Stomach smooth muscle (tissue), 2 donors: ENCODE measurements at regions not wholly inside any gene's neighbourhood (a gene's known extent, or its start where the extent isn't known, plus 50 kb on each side); places are given as distances from the start of the nearest gene placed in this dataset.
"Not testable (repeated sequence)": the region's sequence is repeated elsewhere in the genome, so short reads cannot be mapped to it uniquely, and the experiment has no call there.

Source experiments
- H3K27ac ChIP-seq: one replicate; pipeline ENCODE4 v1.7.0; 2013; ENCODE audit warnings: mild to moderate bottlenecking, low read length, inconsistent platforms
- H3K27me3 ChIP-seq, 2 donors: one replicate each; pipeline ENCODE4 v1.7.0; 2013; ENCODE audit warnings: low read length in 2 of 2; ENCODE audit not compliant: insufficient read depth in 2 of 2, control insufficient read depth in 1 of 2
- H3K36me3 ChIP-seq, 2 donors: one replicate each; pipeline ENCODE4 v1.7.0; 2013; ENCODE audit warnings: low read length in 2 of 2; ENCODE audit not compliant: control insufficient read depth in 2 of 2, insufficient read depth in 2 of 2
- H3K4me1 ChIP-seq: one replicate; pipeline ENCODE4 v1.7.0; 2013; ENCODE audit warnings: low read length; ENCODE audit not compliant: control insufficient read depth, insufficient read depth
- H3K4me3 ChIP-seq, 2 donors: one replicate each; pipeline ENCODE4 v1.7.0; 2013; ENCODE audit warnings: low read length in 2 of 2
- H3K9ac ChIP-seq, 2 donors: one replicate each; pipeline ENCODE4 v1.7.0; 2013; ENCODE audit warnings: low read length in 2 of 2, mild to moderate bottlenecking in 1 of 2
- H3K9me3 ChIP-seq, 2 donors: one replicate each; pipeline ENCODE4 v1.7.0; 2013; ENCODE audit warnings: low read length in 2 of 2; ENCODE audit not compliant: control insufficient read depth in 2 of 2
- donor health status: healthy.
- donor health status: Pancreatic carcinoma.

DNA sequence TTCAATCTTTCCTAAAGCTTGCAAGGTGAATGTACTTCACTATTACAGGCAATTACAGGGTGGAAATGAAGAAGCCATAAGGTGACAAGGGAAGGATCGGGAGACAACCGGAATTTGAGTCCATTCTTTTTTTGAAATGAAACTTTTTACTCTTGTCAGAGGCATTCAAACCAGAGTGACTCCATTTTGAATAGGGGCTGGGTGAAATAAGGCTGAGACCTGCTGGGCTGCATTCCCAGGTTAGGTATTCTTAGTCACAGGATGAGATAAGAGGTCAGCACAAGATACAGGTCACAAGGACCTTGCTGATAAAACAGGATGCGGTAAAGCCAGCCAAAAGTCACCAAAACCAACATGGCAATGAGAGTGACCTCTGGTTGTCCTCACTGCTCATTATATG lies 363.3 kb downstream of the TYW1 start:
- Histone ChIP-seq H3K9ac (no peak overlapping the region), H3K27ac (no peak overlapping the region)

GRCh38 chr7:67361150-67361549 lies 364.5 kb downstream of the TYW1 start:
- Histone ChIP-seq H3K36me3 (no peaks in the 10 kb centered on the region), H3K9me3 (peaks cover 3 to 20% of the 10 kb centered on the region in 2 donors), H3K4me1 (no peaks in the 10 kb centered on the region), H3K27ac (no peak overlapping the region), H3K27me3 (no peaks in the 10 kb centered on the region), H3K4me3 (no peak overlapping the region), H3K9ac (no peak overlapping the region)

More for the DNA sequence above, 363.3 kb downstream of the TYW1 start:
- peaks cover 3 to 20% of the 10 kb centered on the region in 2 donors for H3K9me3 ChIP-seq
- no peak overlapping the region for H3K4me3 ChIP-seq
- H3K36me3 ChIP-seq, result no peaks in the 10 kb centered on the region
- no peaks in the 10 kb centered on the region for H3K4me1 ChIP-seq
- H3K27me3 ChIP-seq, result no peaks in the 10 kb centered on the region

GRCh38 chr7:67364441-67365017 lies 367.9 kb downstream of the TYW1 start:
- no peaks in the 10 kb centered on the region for H3K4me1 ChIP-seq
- no peak overlapping the region for H3K9ac ChIP-seq
- peaks cover 0 to 2% of the 10 kb centered on the region in 2 donors for H3K27me3 ChIP-seq
- H3K27ac ChIP-seq, result no peak overlapping the region
- H3K9me3 ChIP-seq, result no peaks in the 10 kb centered on the region
- no peaks in the 10 kb centered on the region for H3K36me3 ChIP-seq
- H3K4me3 ChIP-seq, result no peak overlapping the region

DNA sequence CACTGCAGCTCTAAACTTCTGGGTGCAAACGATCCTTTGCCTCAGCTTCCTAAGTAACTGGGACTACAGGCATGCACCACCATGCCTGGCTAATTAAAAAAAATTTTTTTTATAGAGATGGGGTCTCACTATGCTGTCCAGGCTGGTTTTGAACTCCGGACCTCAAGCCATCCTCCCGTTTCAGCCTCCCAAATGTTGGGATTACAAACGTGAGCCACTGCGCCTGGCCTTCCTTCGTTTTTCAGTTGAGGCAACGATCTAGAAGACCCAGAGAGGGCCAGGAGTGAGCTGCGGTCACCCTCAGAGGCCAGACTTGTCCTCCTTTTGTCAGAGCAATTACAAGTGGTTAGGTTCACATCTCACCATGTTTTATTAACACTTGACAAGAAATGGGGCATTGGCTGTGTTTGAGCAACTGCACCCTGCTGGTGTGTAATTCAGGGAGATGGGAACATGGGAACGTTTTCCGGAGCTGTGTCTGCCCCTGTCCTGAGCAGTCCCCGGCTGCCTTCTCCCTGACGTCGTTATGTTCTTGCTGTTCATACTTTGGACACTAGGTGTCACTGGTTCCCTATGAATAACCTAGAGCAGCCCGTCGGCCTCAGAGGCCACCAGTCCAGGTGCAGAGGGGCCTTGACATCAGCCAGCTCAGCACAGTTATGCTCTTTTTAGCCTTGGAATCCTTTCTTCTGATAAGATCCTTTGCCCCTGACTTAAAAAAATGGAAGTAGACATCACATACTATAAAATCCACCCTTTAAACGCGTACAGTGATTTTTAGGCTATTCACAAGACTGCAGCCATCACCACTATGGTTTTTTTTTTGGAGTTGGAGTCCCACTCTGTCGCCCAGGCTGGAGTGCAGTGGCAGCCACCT lies 375.0 kb downstream of the TYW1 start:
- Histone ChIP-seq H3K4me3 (no peak overlapping the region), H3K27me3 (peaks cover 7 to 11% of the 10 kb centered on the region in 2 donors), H3K4me1 (peaks cover 3% of the 10 kb centered on the region), H3K9ac (no peak overlapping the region), H3K27ac (no peak overlapping the region), H3K9me3 (peaks cover 6 to 7% of the 10 kb centered on the region in 2 donors), H3K36me3 (no peaks in the 10 kb centered on the region)

DNA sequence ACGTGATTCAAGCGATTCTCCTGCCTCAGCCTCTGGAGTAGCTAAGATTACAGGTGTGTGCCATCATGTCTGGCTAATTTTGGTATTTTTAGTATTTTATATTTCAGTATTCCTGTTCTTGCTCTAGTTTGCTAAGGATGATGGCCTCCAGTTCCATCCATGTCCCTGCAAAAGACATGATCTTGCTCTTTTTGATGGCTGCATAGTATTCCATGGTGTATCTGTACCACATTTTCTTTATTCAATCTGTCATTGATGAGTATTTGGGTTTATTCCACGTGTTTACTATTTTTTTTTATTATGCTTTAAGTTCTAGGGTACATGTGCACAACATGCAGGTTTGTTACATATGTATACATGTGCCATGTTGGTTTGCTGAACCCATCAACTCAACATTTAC lies 376.8 kb downstream of the TYW1 start:
- H3K36me3 ChIP-seq, H3K9me3 ChIP-seq, H3K9ac ChIP-seq, H3K4me1 ChIP-seq, H3K27ac ChIP-seq, H3K4me3 ChIP-seq: not testable (repeated sequence)
- H3K27me3 ChIP-seq, result peaks cover 7 to 11% of the 10 kb centered on the region in 2 donors

DNA sequence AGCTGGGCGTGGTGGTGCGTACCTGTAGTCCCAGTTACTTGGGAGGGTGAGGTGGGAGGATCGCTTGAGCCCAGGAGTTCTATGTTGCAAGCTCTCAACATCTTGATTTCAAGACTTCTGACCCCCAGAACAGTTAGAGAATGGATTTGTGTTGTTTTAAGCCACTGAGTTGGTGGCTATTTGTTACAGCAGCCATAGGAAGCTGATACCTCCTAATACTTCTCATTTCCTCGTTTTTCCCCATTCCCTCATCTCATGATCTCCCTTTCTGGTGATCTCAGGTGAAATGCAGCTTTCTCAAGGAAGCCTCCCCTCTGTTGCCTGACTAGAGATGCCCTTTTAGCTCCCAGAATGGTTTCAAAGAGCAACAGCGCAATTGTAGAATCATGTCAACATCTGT lies 378.8 kb downstream of the TYW1 start:
- Histone ChIP-seq H3K36me3 (no peaks in the 10 kb centered on the region), H3K27me3 (peaks cover 5 to 11% of the 10 kb centered on the region in 2 donors), H3K4me3 (no peak overlapping the region), H3K9ac (no peak overlapping the region), H3K27ac (no peak overlapping the region), H3K9me3 (peaks cover 6 to 7% of the 10 kb centered on the region in 2 donors), H3K4me1 (peaks cover 16% of the 10 kb centered on the region)

DNA sequence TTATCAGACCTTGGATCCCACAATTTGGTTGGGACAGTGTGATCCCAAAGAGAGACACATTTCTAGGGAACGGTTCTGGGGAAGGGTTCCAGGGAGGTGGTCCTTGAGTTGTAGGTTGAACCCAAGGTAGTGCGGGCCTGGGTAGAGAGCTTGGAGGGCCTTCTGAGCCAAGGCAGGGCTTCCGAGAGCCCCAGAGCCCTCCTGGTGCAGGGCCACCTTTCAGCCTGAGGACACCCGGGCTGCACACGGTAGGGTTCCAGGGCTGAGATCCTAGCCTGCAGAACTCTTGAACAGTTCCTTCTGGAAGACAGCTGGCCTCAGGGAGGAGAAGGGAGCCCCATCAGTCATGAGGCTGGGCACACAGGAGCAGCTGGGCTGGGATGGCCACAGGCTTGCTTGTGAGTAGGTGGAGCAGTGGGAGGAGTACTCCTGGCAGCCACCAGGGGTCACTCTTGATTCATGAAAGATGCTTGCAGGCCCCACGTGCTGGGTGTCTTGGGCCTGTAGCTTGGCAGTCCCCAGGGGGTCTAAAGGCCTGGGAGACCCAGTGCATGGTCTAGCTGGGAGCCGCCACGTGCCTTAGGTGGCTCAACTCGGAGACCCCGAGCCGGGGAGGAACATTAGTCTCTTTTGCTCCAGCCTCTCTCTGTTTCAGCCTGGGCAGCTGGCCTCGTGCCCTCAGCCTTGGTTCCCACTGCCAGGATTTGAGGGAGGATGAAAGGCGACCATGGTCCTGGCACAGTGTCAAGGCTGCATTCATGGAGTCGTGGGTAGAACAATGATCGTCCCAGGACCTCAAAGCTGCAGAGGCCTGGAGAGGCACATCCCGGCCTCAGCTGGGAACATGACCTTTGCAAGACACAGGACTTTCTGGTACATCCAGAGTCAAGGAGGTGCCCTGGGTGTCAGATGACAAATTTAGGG lies 381.6 kb downstream of the TYW1 start:
- Histone ChIP-seq H3K27ac (no peak overlapping the region), H3K9me3 (peaks cover 6 to 7% of the 10 kb centered on the region in 2 donors), H3K4me1 (peaks cover 13% of the 10 kb centered on the region), H3K4me3 (no peak overlapping the region), H3K27me3 (peaks cover 0 to 4% of the 10 kb centered on the region in 2 donors), H3K9ac (no peak overlapping the region), H3K36me3 (no peaks in the 10 kb centered on the region)

GRCh38 chr7:67380326-67380725 lies 383.7 kb downstream of the TYW1 start:
- Histone ChIP-seq H3K9me3 (peaks cover 3 to 4% of the 10 kb centered on the region in 2 donors), H3K4me1 (peaks cover 13% of the 10 kb centered on the region), H3K36me3 (no peaks in the 10 kb centered on the region), H3K4me3 (no peak overlapping the region), H3K9ac (no peak overlapping the region), H3K27me3 (peaks cover 0 to 4% of the 10 kb centered on the region in 2 donors), H3K27ac (no peak overlapping the region)

GRCh38 chr7:67380858-67381257 lies 384.2 kb downstream of the TYW1 start:
- H3K36me3 ChIP-seq, result no peaks in the 10 kb centered on the region
- H3K9ac ChIP-seq, result no peak overlapping the region

GRCh38 chr7:67387851-67388250 lies 391.2 kb downstream of the TYW1 start:
- Histone ChIP-seq H3K27me3 (peaks cover 0 to 2% of the 10 kb centered on the region in 2 donors), H3K9me3 (no peaks in the 10 kb centered on the region), H3K4me1 (no peaks in the 10 kb centered on the region), H3K36me3 (no peaks in the 10 kb centered on the region), H3K4me3 (no peak overlapping the region), H3K9ac (no peak overlapping the region), H3K27ac (no peak overlapping the region)

More at GRCh38 chr7:67380858-67381257, 384.2 kb downstream of the TYW1 start:
- Histone ChIP-seq H3K4me1 (peaks cover 13% of the 10 kb centered on the region), H3K27ac (no peak overlapping the region), H3K9me3 (no peaks in the 10 kb centered on the region), H3K4me3 (no peak overlapping the region), H3K27me3 (no peaks in the 10 kb centered on the region)
